ENCODE measurements at regions not wholly inside any gene's neighbourhood (a gene's known extent, or its start where the extent isn't known, plus 50 kb on each side); places are given as distances from the start of the nearest gene placed in this dataset.

DNA sequence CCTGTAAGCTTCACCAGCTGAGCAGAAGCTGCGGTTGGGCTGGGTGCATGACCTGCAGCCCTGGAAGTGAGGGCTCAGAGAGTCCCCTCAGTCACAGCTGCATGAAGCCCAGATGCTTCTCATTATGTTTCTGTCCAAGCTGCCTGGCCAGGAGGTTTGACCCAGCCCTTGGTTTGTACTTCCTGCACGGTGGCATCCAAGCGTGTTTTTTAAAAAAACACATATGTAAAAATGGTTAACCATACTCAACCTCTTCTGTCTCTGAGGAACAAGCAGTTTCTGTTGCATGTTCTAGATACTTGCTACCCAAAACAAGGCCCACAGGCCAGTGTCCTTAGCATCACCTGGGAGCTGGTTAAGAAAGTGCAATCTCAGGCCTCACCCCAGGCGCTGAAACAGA, 76.0 kb upstream of the ATP10A start:
- no peak overlapping the region for H3K27ac ChIP-seq (ENCODE audit: low read depth, low read length)
- H3K36me3 ChIP-seq (ENCODE audit: insufficient read depth, low read length) = no peaks in the 10 kb centered on the region
- H3K27me3 ChIP-seq (ENCODE audit: insufficient read depth, low read length) = no peaks in the 10 kb centered on the region
- 85% methylated on average over 4 of the region's 4 CpGs for WGBS
- H3K9ac ChIP-seq (ENCODE audit: low read depth, low read length) = no peak overlapping the region
- no peak overlapping the region for H3K4me3 ChIP-seq (ENCODE audit: low read length)
- no peaks in the 10 kb centered on the region for H3K9me3 ChIP-seq (ENCODE audit: insufficient read depth, low read depth, low read length)
- H3K4me1 ChIP-seq (ENCODE audit: insufficient read depth, low read length) = no peaks in the 10 kb centered on the region

DNA sequence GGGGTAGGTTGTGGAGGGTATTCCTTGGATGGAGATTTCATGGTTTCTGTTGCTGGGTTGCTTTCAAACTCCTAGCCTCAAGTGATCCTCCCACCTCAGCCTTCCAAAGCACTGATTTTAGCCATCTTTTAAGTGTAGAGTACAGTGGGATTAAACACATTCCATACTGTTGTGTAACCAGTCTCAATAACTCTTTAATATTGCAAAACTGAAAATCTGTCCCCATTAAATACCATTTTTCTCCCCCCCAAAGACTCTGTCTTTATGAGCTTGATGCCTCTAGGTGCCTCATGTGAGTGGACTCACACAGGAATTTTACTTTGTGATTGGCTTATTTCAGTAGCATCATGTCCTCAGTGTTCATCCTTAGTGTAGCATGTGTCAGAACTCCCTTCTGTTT, 74.7 kb upstream of the ATP10A start:
- Histone ChIP-seq H3K27ac (ENCODE audit: low read depth, low read length) (no peak overlapping the region), H3K4me3 (ENCODE audit: low read length) (no peak overlapping the region), H3K9me3 (ENCODE audit: insufficient read depth, low read depth, low read length) (no peaks in the 10 kb centered on the region), H3K36me3 (ENCODE audit: insufficient read depth, low read length) (no peaks in the 10 kb centered on the region), H3K27me3 (ENCODE audit: insufficient read depth, low read length) (peaks cover 6% of the 10 kb centered on the region), H3K9ac (ENCODE audit: low read depth, low read length) (no peak overlapping the region), H3K4me1 (ENCODE audit: insufficient read depth, low read length) (peaks cover 10% of the 10 kb centered on the region)

DNA sequence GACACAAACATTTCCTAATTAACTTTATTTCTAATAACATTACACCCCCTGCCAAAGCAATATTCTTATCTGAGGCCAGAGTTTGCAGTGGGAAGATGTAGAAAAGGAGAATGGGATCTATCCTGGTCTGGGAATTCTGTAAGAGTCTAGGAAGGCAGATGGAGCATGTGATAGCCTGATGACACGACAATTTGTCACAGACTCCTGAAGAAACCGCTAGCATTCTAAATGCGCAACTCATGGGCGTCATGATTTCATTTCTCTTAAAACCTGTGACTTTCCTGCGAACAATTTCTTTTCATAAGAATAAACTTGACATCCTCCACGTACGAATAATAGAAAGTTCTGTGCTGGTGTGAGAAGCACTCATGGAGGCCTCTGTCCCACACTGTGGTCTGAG, 72.9 kb upstream of the ATP10A start:
- H3K27ac ChIP-seq (ENCODE audit: low read depth, low read length) = no peak overlapping the region
- H3K9ac ChIP-seq (ENCODE audit: low read depth, low read length) = no peak overlapping the region
- WGBS = 90% methylated on average over 7 of the region's 7 CpGs
- peaks cover 6% of the 10 kb centered on the region for H3K27me3 ChIP-seq (ENCODE audit: insufficient read depth, low read length)
- peaks cover 12% of the 10 kb centered on the region for H3K4me1 ChIP-seq (ENCODE audit: insufficient read depth, low read length)
- H3K36me3 ChIP-seq (ENCODE audit: insufficient read depth, low read length) = no peaks in the 10 kb centered on the region
- no peaks in the 10 kb centered on the region for H3K9me3 ChIP-seq (ENCODE audit: insufficient read depth, low read depth, low read length)
- no peak overlapping the region for H3K4me3 ChIP-seq (ENCODE audit: low read length)

DNA sequence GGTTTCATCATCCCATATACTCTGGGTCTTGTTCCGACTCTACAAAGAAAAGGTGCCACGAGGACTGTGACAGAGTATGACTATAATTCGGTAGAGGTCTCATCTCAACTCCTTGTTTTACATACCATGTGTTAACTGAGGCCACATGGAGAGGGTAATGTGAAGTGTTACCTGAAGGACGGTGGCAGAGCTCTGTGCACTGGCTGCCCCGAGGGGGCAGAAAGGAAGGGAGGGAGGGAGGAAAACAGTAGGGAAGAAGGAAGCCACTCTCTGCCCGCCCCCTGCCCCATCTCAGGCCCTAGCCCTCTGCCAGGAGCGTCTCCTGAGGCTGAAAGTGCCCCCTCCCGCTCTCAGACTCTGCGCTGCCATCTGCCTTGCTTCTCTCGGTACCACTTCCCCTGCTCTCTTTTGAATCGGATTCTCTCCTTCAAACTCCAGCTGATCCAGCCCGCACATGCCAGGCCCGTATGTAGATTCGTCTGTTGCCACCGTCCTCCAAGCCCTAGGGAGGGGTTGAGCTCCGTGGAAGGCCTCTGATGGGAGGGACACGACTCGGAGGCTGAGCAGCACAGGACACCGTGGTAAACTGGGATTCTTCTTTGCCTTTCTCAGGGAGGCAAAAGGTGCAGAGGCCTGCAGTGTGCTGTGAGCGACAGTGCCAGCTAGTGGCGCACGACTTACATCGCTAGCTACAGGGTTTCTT, 70.5 kb upstream of the ATP10A start:
- 16% methylated on average over 23 of the region's 23 CpGs for WGBS
- Histone ChIP-seq H3K9me3 (ENCODE audit: insufficient read depth, low read depth, low read length) (peaks cover 8% of the 10 kb centered on the region; the same call in 1 of the 2 replicates), H3K27me3 (ENCODE audit: insufficient read depth, low read length) (peaks cover 6% of the 10 kb centered on the region), H3K9ac (ENCODE audit: low read depth, low read length) (peak overlapping the region; percentile 66), H3K4me1 (ENCODE audit: insufficient read depth, low read length) (peaks cover 12% of the 10 kb centered on the region), H3K4me3 (ENCODE audit: low read length) (peak overlapping the region; percentile 46), H3K27ac (ENCODE audit: low read depth, low read length) (no peak overlapping the region), H3K36me3 (ENCODE audit: insufficient read depth, low read length) (no peaks in the 10 kb centered on the region)

DNA sequence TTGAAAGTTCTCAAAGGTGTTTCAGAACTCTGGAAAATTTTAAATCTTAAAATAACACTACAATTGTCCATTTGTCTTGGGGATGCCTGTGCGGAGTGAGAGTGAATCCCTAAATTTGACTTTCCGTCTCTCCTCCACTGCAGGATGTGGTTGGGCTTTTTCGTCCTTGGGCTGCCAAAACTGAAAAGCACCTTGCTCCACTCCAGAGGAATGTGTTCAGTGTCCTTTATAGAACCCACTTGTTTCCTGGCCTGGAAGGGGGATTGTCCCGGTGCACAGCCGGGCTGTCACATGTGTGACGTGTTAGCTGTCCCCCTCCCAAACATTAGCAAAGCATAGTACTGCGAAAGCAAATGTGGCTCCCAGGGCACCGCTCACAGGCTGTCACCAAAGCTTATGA, 69.6 kb upstream of the ATP10A start:
- 85% methylated on average over 8 of the region's 8 CpGs for WGBS
- H3K27me3 ChIP-seq (ENCODE audit: insufficient read depth, low read length) = peaks cover 6% of the 10 kb centered on the region
- no peak overlapping the region for H3K9ac ChIP-seq (ENCODE audit: low read depth, low read length)
- no peaks in the 10 kb centered on the region for H3K36me3 ChIP-seq (ENCODE audit: insufficient read depth, low read length)
- no peak overlapping the region for H3K4me3 ChIP-seq (ENCODE audit: low read length)
- H3K27ac ChIP-seq (ENCODE audit: low read depth, low read length) = no peak overlapping the region
- H3K4me1 ChIP-seq (ENCODE audit: insufficient read depth, low read length) = peaks cover 13% of the 10 kb centered on the region
- peaks cover 8% of the 10 kb centered on the region; the same call in 1 of the 2 replicates for H3K9me3 ChIP-seq (ENCODE audit: insufficient read depth, low read depth, low read length)

DNA sequence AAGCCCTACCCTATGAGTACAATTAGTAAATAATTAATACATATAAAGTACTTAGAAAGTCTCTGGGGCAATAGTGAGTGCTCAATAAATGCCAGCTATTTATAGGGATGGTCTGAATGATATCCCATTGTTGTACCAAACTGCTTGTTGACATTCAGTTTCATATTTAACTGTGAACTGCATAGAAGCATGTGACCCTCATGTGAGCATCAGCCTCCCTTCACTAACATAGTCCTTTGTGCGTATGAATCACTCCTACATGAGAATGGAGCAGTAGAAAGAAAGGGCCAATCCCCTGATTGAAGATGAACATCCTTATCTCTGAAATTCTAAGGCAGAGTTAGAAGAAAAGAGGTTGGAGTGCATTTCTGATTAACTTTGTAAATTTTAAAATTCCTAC, 68.7 kb upstream of the ATP10A start:
- 100% methylated on average over 1 of the region's 1 CpG for WGBS
- Histone ChIP-seq H3K9ac (ENCODE audit: low read depth, low read length) (no peak overlapping the region), H3K4me3 (ENCODE audit: low read length) (no peak overlapping the region), H3K9me3 (ENCODE audit: insufficient read depth, low read depth, low read length) (peaks cover 8% of the 10 kb centered on the region; the same call in 1 of the 2 replicates), H3K4me1 (ENCODE audit: insufficient read depth, low read length) (peaks cover 15% of the 10 kb centered on the region), H3K27me3 (ENCODE audit: insufficient read depth, low read length) (peaks cover 6% of the 10 kb centered on the region), H3K36me3 (ENCODE audit: insufficient read depth, low read length) (no peaks in the 10 kb centered on the region), H3K27ac (ENCODE audit: low read depth, low read length) (no peak overlapping the region)

DNA sequence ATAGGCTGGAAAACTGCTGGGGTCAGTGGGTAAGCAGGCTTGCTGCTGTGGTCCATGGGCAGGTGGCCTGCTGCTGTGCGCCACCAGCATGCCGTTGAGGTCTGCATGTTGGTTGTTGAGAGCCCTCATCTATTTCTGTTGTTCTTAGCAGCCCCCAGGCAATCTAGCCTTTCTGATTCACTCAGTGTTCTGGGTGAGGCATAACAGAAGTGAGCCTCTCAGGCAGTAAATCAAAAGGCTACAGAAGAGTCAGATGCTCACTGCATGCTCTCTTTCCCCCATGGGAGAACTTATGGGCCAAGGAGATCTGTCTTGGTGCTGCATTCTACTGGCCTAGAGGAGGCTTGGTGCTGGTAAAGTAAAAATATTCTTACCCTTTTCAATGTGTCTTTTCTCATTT, 67.8 kb upstream of the ATP10A start:
- WGBS = 96% methylated on average over 2 of the region's 2 CpGs
- no peak overlapping the region for H3K4me3 ChIP-seq (ENCODE audit: low read length)
- peaks cover 8% of the 10 kb centered on the region; the same call in 1 of the 2 replicates for H3K9me3 ChIP-seq (ENCODE audit: insufficient read depth, low read depth, low read length)
- no peaks in the 10 kb centered on the region for H3K36me3 ChIP-seq (ENCODE audit: insufficient read depth, low read length)
- peaks cover 6% of the 10 kb centered on the region for H3K27me3 ChIP-seq (ENCODE audit: insufficient read depth, low read length)
- H3K4me1 ChIP-seq (ENCODE audit: insufficient read depth, low read length) = peaks cover 15% of the 10 kb centered on the region
- H3K9ac ChIP-seq (ENCODE audit: low read depth, low read length) = no peak overlapping the region
- no peak overlapping the region for H3K27ac ChIP-seq (ENCODE audit: low read depth, low read length)

All from HUES64 (cell line).